Heart left ventricle (tissue), 16 donors: ENCODE measurements at regions not wholly inside any gene's neighbourhood (a gene's known extent, or its start where the extent isn't known, plus 50 kb on each side); places are given as distances from the start of the nearest gene placed in this dataset.

Experiments
- ATAC-seq, 4 donors: fragments of 200-7000 bp; cut with Tn5 transposase; one replicate each; pipeline ENCODE4 v1.9.1; 2020 to 2022; ENCODE audit warnings: moderate library complexity in 4 of 4, mild to moderate bottlenecking in 3 of 4, moderate number of reproducible peaks in 1 of 4
- DNase-seq, 5 donors: peaks; one replicate each; pipeline ENCODE4 v3.0.0-alpha.2; 2020
- H3K27ac ChIP-seq, 12 donors: fragments of 200-600 bp; sonication (generic) in 4 of 12; one replicate each; pipeline versions ENCODE4 v1.5.0 to v1.8.0; 2016 to 2022; ENCODE audit warnings: mild to moderate bottlenecking in 2 of 12
- H3K27me3 ChIP-seq, 9 donors: fragments of 200-600 bp; sonication (generic) in 2 of 9; one replicate each; pipeline versions ENCODE4 v1.5.1 to v1.8.0; 2016 to 2022; ENCODE audit warnings: mild to moderate bottlenecking in 3 of 9
- H3K36me3 ChIP-seq, 9 donors: fragments of 200-600 bp; sonication (generic) in 2 of 9; one replicate each; pipeline versions ENCODE4 v1.5.0 to v1.8.0; 2018 to 2022; ENCODE audit warnings: mild to moderate bottlenecking in 2 of 9
- H3K4me1 ChIP-seq, 12 donors: fragments of 200-600 bp; sonication (generic) in 4 of 12; one replicate each; pipeline versions ENCODE4 v1.5.0 to v1.8.0; 2016 to 2022; ENCODE audit warnings: mild to moderate bottlenecking in 3 of 12
- H3K4me3 ChIP-seq, 12 donors: fragments of 200-600 bp; sonication (generic) in 4 of 12; one replicate each; pipeline versions ENCODE4 v1.5.0 to v1.8.0; 2017 to 2022; ENCODE audit warnings: mild to moderate bottlenecking in 9 of 12, moderate library complexity in 4 of 12
- H3K9me3 ChIP-seq, 12 donors: fragments of 200-600 bp; sonication (generic) in 4 of 12; one replicate each; pipeline versions ENCODE4 v1.5.0 to v1.8.0; 2016 to 2022; ENCODE audit warnings: mild to moderate bottlenecking in 1 of 12
- CTCF ChIP-seq, 12 donors: fragments of 200-600 bp; sonication (generic) in 4 of 12; IDR thresholded peaks; one replicate each; pipeline versions ENCODE4 v1.5.0 to v1.8.0; 2018 to 2022; ENCODE audit warnings: antibody characterized with exemption in 12 of 12, mild to moderate bottlenecking in 5 of 12
- POLR2A ChIP-seq, 2 donors: fragments of 450-650 bp; IDR thresholded peaks; one replicate each; pipeline ENCODE4 v1.6.1; 2017; ENCODE audit warnings: antibody characterized with exemption in 2 of 2, mild to moderate bottlenecking in 2 of 2, moderate library complexity in 2 of 2
- WGBS, 4 donors: extraction: QIAGEN DNeasy Blood & Tissue Kit in 2 of 4; methylation state at CpG; one replicate each; pipeline versions ENCODE4 v1.1.5 to v1.1.7; 2013 to 2018; 5-methylcytosine and 5-hydroxymethylcytosine counted together
- intact Hi-C, 10 donors: fragments of 100-400 bp; cut with DNase I; formaldehyde crosslinking; loops; one replicate each; pipeline versions ENCODE4 v1.11.1 to v1.14.2; 2022
- donor health status: ischemic (EF 13 %, LVEDD 7.1; RV severe dilation, severe dysfunction).
- donor health status: healthy with polysubstance abuse.
- donor health status: DM: no; HTN: yes; CAD: no.
- donor health status: DM: no; HTN: no; CAD: no.
- donor health status: ischemic (EF 25% LVEDD 6.9; RV normal size, moderate dysfunction).
- donor health status: ischemic (EF 25% LVEDD 5.7; RV mildly dilated, moderate dysfunction).
- donor health status: healthy.
- donor health status: DM: yes; HTN: yes; CAD: no.
- donor health status: ischemic (EF 35%, LVEDD 5.7; RV mildly dilated, moderate dysfunction).
- donor health status: nonischemic (EF 11% LVEDD 7.7; RV severe dilation, severe dysfunction).
- donor health status: DM: yes; HTN: yes; CAD: no.
- donor health status: PGD.
- donor health status: ischemic (EF 29% LVEDD 5.4; RV normal size, mild dysfunction).
- donor health status: nonischemic (EF 23%, LVEDD 6.1; RV moderate dilation, normal function).

DNA sequence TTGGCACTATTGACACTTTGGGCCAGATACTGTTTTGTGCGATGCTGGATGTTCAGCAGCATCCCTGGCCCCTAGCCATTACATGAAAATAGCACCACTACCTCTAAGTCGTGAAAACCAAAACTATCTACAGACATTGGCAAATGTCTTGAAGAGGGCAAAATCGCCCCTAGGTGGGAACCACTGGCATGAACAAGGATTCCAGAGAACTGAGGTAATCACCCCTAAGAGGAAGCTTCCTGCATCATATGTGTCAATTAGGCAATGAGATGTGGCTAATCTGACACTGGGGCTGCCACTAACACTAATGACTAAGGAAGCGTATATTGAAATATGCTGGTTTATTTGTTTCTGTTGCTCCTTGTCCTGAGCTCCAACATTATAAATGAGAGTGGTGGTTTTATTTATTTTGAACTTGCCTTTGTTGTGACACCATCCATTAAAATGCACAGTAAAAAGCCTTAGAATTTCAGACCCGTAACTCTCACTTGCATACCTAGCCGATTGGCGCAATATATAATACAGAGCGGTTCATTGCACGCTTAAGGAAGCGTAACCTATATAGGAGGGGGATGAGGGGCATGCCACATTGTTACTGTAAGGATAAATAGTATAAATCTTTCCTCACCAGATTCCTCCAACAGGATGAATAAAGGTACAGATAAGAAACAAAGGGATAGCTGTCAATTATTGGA lies 299.8 kb upstream of the CNTN4 start:
- Histone ChIP-seq H3K27me3 (no peaks in the 10 kb centered on the region), H3K27ac (no peak overlapping the region), H3K4me1 (no peaks in the 10 kb centered on the region), H3K9me3 (peaks cover 0 to 11% (median 0%) of the 10 kb centered on the region in 12 donors), H3K4me3 (no peak overlapping the region), H3K36me3 (no peaks in the 10 kb centered on the region)
- intact Hi-C loops: no loop called here
- no peak for DNase-seq
- 86 to 90% (median 89%) methylated on average over 10 of the region's 10 CpGs for WGBS, 4 donors
- no peak for TF ChIP-seq CTCF (IDR thresholded peaks at IDR 0.05)
- no peak for TF ChIP-seq POLR2A (IDR thresholded peaks at IDR 0.05)
- ATAC-seq: no peak

GRCh38 chr3:1805331-1805730 lies 293.3 kb upstream of the CNTN4 start:
- ATAC-seq (no peak), DNase-seq (no peak)
- Histone ChIP-seq H3K36me3 (no peaks in the 10 kb centered on the region), H3K27ac (no peak overlapping the region), H3K9me3 (peaks cover 0 to 39% (median 15%) of the 10 kb centered on the region in 12 donors), H3K27me3 (no peaks in the 10 kb centered on the region), H3K4me3 (no peak overlapping the region), H3K4me1 (no peaks in the 10 kb centered on the region)
- WGBS, 4 donors: 89 to 94% (median 92%) methylated on average over 3 of the region's 3 CpGs
- intact Hi-C loops: no loop called here
- no peak for TF ChIP-seq POLR2A (IDR thresholded peaks at IDR 0.05)
- TF ChIP-seq CTCF (IDR thresholded peaks at IDR 0.05): no peak

GRCh38 chr3:1808590-1808989 lies 290.1 kb upstream of the CNTN4 start:
- Histone ChIP-seq H3K4me3 (no peak overlapping the region), H3K27me3 (no peaks in the 10 kb centered on the region), H3K9me3 (peaks cover 0 to 33% (median 15%) of the 10 kb centered on the region in 12 donors), H3K36me3 (no peaks in the 10 kb centered on the region), H3K4me1 (no peaks in the 10 kb centered on the region), H3K27ac (no peak overlapping the region)
- ATAC-seq (no peak), DNase-seq (no peak)
- 73 to 92% (median 82%) methylated on average over 1 of the region's 1 CpG for WGBS, 4 donors
- intact Hi-C loops: no loop called here
- TF ChIP-seq CTCF (IDR thresholded peaks at IDR 0.05): no peak
- TF ChIP-seq POLR2A (IDR thresholded peaks at IDR 0.05): no peak

DNA sequence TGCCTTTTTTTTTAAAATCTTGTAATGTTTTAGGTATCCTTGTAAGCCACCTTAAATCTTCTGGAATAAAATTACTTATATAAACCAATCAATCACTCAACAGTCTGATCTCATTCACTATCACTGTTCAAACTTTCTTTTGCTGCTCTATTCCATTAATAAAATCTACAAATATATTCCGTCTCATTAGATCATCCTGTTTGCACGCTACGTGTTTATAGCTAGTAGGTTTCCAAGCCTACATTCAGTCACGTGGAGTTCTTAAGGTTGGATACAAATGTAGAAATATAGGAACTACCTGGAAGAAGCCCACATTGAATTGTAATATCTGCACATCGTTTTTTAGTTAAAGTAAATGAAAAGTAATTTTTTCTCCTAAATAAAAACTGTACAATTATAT lies 274.8 kb upstream of the CNTN4 start:
- H3K27me3 ChIP-seq: no peaks in the 10 kb centered on the region
- DNase-seq (no peak), ATAC-seq (no peak)
- 69 to 80% (median 78%) methylated on average over 5 of the region's 5 CpGs for WGBS, 4 donors
- no peak overlapping the region for H3K27ac ChIP-seq
- TF ChIP-seq CTCF (IDR thresholded peaks at IDR 0.05) (no peak), POLR2A (IDR thresholded peaks at IDR 0.05) (no peak)
- no peaks in the 10 kb centered on the region for H3K36me3 ChIP-seq
- H3K4me3 ChIP-seq: no peak overlapping the region
- H3K9me3 ChIP-seq: no peaks in the 10 kb centered on the region
- no peaks in the 10 kb centered on the region for H3K4me1 ChIP-seq
- intact Hi-C loops: no loop called here
